ENCODE measurements at regions not wholly inside any gene's neighbourhood (a gene's known extent, or its start where the extent isn't known, plus 50 kb on each side); places are given as distances from the start of the nearest gene placed in this dataset.
A peak's percentile ranks its signal among the peaks of the same experiment; 100 is the strongest.

- no peaks in the 10 kb centered on the region for H3K4me1 ChIP-seq (ENCODE audit: control insufficient read depth, insufficient read depth, low read length)
- H3K36me3 ChIP-seq (ENCODE audit: control insufficient read depth in 2 of 2, insufficient read depth in 1 of 2, low read length in 2 of 2) = no peaks in the 10 kb centered on the region
- CTCF ChIA-PET = interaction anchor here (0.7 kb wide), 1 partner anchor 543 kb away, joined by 3 read pairs; no protein-coding TSS in a partner anchor
- H3K4me3 ChIP-seq (ENCODE audit: low read depth, low read length) = no peak overlapping the region
- POLR2A ChIA-PET = no interaction called here
- no peaks in the 10 kb centered on the region; the same call in 1 of the 2 replicates for H3K9me3 ChIP-seq (ENCODE audit: control insufficient read depth, insufficient read depth, low read depth, low read length)
- no peak overlapping the region for H3K27ac ChIP-seq (ENCODE audit: extremely low read depth, low read depth, low read length)
- TF ChIP-seq ZNF558 (tag by site-specific recombination; IDR thresholded peaks at IDR 0.05) = peak; percentile 94
- TF ChIP-seq, protein P1, sequence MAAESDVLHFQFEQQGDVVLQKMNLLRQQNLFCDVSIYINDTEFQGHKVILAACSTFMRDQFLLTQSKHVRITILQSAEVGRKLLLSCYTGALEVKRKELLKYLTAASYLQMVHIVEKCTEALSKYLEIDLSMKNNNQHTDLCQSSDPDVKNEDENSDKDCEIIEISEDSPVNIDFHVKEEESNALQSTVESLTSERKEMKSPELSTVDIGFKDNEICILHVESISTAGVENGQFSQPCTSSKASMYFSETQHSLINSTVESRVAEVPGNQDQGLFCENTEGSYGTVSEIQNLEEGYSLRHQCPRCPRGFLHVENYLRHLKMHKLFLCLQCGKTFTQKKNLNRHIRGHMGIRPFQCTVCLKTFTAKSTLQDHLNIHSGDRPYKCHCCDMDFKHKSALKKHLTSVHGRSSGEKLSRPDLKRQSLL (tag by site-specific recombination; IDR thresholded peaks at IDR 0.05) = no peak
These were observed 560.5 kb downstream of the IRX1 start for GRCh38 chr5:4156153-4156552.

GRCh38 chr5:4156889-4157288, 561.3 kb downstream of the IRX1 start:
- POLR2A ChIA-PET = no interaction called here
- no peak for TF ChIP-seq KLF16 (tag by site-specific recombination; IDR thresholded peaks at IDR 0.05)
- no peak for TF ChIP-seq ZNF707 (tag by site-specific recombination; IDR thresholded peaks at IDR 0.05)
- TF ChIP-seq ZIC2 (tag by site-specific recombination; IDR thresholded peaks at IDR 0.05) = no peak
- no peak for TF ChIP-seq ZNF560 (tag by site-specific recombination; IDR thresholded peaks at IDR 0.05; ENCODE audit: borderline replicate concordance)
- TF ChIP-seq ZSCAN23 (tag by site-specific recombination; IDR thresholded peaks at IDR 0.05) = no peak
- no peak for TF ChIP-seq AEBP2 (tag by site-specific recombination; IDR thresholded peaks at IDR 0.05; ENCODE audit: borderline replicate concordance)
- TF ChIP-seq KLF8 (tag by site-specific recombination; IDR thresholded peaks at IDR 0.05) = no peak
- no peak for TF ChIP-seq ZNF138 (tag by site-specific recombination; IDR thresholded peaks at IDR 0.05; ENCODE audit: borderline replicate concordance)
- TF ChIP-seq ZNF335 (tag by site-specific recombination; conservative IDR thresholded peaks at IDR 0.05) = no peak
- TF ChIP-seq, protein P2, sequence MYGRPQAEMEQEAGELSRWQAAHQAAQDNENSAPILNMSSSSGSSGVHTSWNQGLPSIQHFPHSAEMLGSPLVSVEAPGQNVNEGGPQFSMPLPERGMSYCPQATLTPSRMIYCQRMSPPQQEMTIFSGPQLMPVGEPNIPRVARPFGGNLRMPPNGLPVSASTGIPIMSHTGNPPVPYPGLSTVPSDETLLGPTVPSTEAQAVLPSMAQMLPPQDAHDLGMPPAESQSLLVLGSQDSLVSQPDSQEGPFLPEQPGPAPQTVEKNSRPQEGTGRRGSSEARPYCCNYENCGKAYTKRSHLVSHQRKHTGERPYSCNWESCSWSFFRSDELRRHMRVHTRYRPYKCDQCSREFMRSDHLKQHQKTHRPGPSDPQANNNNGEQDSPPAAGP (tag by site-specific recombination; IDR thresholded peaks at IDR 0.05) = no peak
- TF ChIP-seq ZBTB48 (tag by site-specific recombination; IDR thresholded peaks at IDR 0.05) = no peak
- CTCF ChIA-PET = no interaction called here

GRCh38 chr5:4158750-4159447, 563.3 kb downstream of the IRX1 start:
- H3K9me3 ChIP-seq (ENCODE audit: control insufficient read depth, insufficient read depth, low read depth, low read length) = no peaks in the 10 kb centered on the region; the same call in 1 of the 2 replicates
- H3K36me3 ChIP-seq (ENCODE audit: control insufficient read depth in 2 of 2, insufficient read depth in 1 of 2, low read length in 2 of 2) = no peaks in the 10 kb centered on the region
- ChIA-PET POLR2A (no interaction called here), CTCF (no interaction called here)
- H3K4me3 ChIP-seq (ENCODE audit: low read depth, low read length) = no peak overlapping the region
- no peak overlapping the region for H3K27ac ChIP-seq (ENCODE audit: extremely low read depth, low read depth, low read length)
- no peaks in the 10 kb centered on the region for H3K4me1 ChIP-seq (ENCODE audit: control insufficient read depth, insufficient read depth, low read length)
- TF ChIP-seq ZNF704 (tag by site-specific recombination; IDR thresholded peaks at IDR 0.05) (no peak), ZNF350 (tag by site-specific recombination; IDR thresholded peaks at IDR 0.05) (no peak), MEIS1 (CRISPR knock-in tag; IDR thresholded peaks at IDR 0.05; ENCODE audit: borderline replicate concordance) (no peak), ZNF768 (tag by site-specific recombination; IDR thresholded peaks at IDR 0.05) (no peak), ZNF266 (tag by site-specific recombination; IDR thresholded peaks at IDR 0.05; ENCODE audit: low read depth) (no peak), ZNF248 (tag by site-specific recombination; IDR thresholded peaks at IDR 0.05) (no peak), ZNF585B (tag by site-specific recombination; IDR thresholded peaks at IDR 0.05) (no peak), KLF9 (tag by site-specific recombination; IDR thresholded peaks at IDR 0.05; ENCODE audit: low read depth) (no peak), ZNF747 (tag by site-specific recombination; IDR thresholded peaks at IDR 0.05) (no peak), ZNF830 (tag by site-specific recombination; IDR thresholded peaks at IDR 0.05; ENCODE audit: low read depth) (no peak), ZNF548 (tag by site-specific recombination; IDR thresholded peaks at IDR 0.05) (no peak), PRDM4 (tag by site-specific recombination; IDR thresholded peaks at IDR 0.05) (no peak)

More at GRCh38 chr5:4156889-4157288, 561.3 kb downstream of the IRX1 start:
- no peaks in the 10 kb centered on the region for H3K36me3 ChIP-seq (ENCODE audit: control insufficient read depth in 2 of 2, insufficient read depth in 1 of 2, low read length in 2 of 2)
- no peaks in the 10 kb centered on the region for H3K4me1 ChIP-seq (ENCODE audit: control insufficient read depth, insufficient read depth, low read length)
- no peak overlapping the region for H3K27ac ChIP-seq (ENCODE audit: extremely low read depth, low read depth, low read length)
- H3K4me3 ChIP-seq (ENCODE audit: low read depth, low read length) = no peak overlapping the region
- no peaks in the 10 kb centered on the region; the same call in 1 of the 2 replicates for H3K9me3 ChIP-seq (ENCODE audit: control insufficient read depth, insufficient read depth, low read depth, low read length)
